Stimulated activated memory B cell treated with anti-CD40 and anti-IgM and Interleukin-4, amounts not matched to agents 10 μg/mL and 1 μg/mL and 100 μg/mL, for 72 hours (primary cell): ENCODE measurements at regions not wholly inside any gene's neighbourhood (a gene's known extent, or its start where the extent isn't known, plus 50 kb on each side); places are given as distances from the start of the nearest gene placed in this dataset.
"Not testable (repeated sequence)": the region's sequence is repeated elsewhere in the genome, so short reads cannot be mapped to it uniquely, and the experiment has no call there.

Source experiments
- ATAC-seq: fragments of 150-1000 bp; cut with Tn5 transposase; 2 replicates; pipeline ENCODE4 v1.10.0; 2021
- H3K27ac Mint-ChIP-seq: one replicate; pipeline ENCODE4 v1.8.0; 2022; ENCODE audit warnings: mild to moderate bottlenecking, mixed read lengths
- H3K27me3 Mint-ChIP-seq: one replicate; pipeline ENCODE4 v1.8.0; 2022; ENCODE audit warnings: mixed read lengths
- H3K36me3 Mint-ChIP-seq: one replicate; pipeline ENCODE4 v1.8.0; 2022; ENCODE audit warnings: mixed read lengths
- H3K4me1 Mint-ChIP-seq: one replicate; pipeline ENCODE4 v1.8.0; 2022; ENCODE audit warnings: mixed read lengths
- H3K4me3 Mint-ChIP-seq: one replicate; pipeline ENCODE4 v1.8.0; 2022; ENCODE audit warnings: mild to moderate bottlenecking, moderate library complexity, mixed read lengths
- H3K9me3 Mint-ChIP-seq: one replicate; pipeline ENCODE4 v1.8.0; 2022; ENCODE audit warnings: mixed read lengths

DNA sequence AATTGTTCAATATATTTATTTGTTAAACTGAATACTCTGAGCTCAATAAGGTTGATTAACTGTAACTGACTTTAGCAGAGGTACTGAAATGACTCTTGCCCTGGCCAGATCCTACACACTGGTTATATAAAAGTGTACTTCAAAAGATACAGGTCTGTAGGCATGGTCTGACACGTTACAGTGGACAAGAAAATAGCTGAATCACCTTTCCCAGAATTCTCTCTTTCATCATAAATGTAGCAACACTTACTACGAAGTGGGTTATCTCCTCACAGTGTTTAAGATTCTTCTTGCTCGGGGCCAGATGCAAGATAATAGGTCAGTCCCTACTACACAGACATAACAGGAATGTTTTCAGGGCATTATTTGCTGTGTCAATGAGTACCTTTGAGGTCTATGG, 107.0 kb upstream of the ZC3H15 start:
- Mint-ChIP-seq H3K4me3 (no peak overlapping the region), H3K36me3 (peaks cover 68% of the 10 kb centered on the region), H3K27ac (no peak overlapping the region), H3K4me1 (no peaks in the 10 kb centered on the region), H3K9me3 (peaks cover 22% of the 10 kb centered on the region), H3K27me3 (no peaks in the 10 kb centered on the region)
- ATAC-seq: no peak

DNA sequence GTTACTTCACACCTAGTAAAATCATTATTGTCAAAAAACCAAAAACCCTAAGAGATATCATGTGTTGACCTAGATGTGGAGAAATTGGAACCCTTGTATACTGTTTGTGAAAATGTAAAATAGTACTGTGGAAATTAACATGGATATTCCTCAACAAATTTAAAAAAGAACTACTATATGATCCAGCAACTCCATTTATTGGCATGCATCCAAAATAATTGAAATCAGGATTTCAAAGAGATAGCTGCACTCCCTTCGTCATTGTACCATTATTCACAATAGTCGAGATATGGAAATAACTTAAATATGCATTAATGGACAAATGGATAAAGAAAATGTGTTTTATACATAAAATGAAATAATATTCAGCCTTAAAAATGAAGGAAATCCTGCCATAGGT, 105.3 kb upstream of the ZC3H15 start:
- H3K4me1 Mint-ChIP-seq: no peaks in the 10 kb centered on the region
- peaks cover 72% of the 10 kb centered on the region for H3K36me3 Mint-ChIP-seq
- H3K27me3 Mint-ChIP-seq: no peaks in the 10 kb centered on the region
- peaks cover 28% of the 10 kb centered on the region for H3K9me3 Mint-ChIP-seq
- no peak overlapping the region for H3K4me3 Mint-ChIP-seq
- H3K27ac Mint-ChIP-seq: no peak overlapping the region
- no peak for ATAC-seq

DNA sequence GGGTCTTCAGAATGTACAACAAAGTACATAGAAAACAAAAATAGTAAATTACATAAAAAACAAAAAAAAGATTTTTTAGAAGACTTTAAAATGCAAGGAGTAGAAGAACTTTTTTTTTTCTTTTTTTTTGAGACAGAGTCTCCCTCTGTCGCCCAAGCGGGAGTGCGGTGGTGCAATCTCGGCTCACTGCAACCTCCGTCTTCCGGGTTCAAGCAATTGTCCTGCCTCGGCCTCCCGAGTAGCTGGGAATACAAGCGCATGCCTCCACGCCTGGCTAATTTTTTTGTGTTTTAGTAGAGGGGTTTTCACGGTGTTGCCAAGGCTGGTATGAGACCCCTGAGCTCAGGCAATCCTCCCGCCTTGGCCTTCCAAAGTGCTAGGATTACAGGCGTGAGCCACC, 104.5 kb upstream of the ZC3H15 start:
- Mint-ChIP-seq H3K36me3 (peaks cover 74% of the 10 kb centered on the region), H3K4me1 (no peaks in the 10 kb centered on the region), H3K4me3 (no peak overlapping the region), H3K27me3 (no peaks in the 10 kb centered on the region), H3K9me3 (peaks cover 32% of the 10 kb centered on the region), H3K27ac (no peak overlapping the region)
- ATAC-seq: no peak

DNA sequence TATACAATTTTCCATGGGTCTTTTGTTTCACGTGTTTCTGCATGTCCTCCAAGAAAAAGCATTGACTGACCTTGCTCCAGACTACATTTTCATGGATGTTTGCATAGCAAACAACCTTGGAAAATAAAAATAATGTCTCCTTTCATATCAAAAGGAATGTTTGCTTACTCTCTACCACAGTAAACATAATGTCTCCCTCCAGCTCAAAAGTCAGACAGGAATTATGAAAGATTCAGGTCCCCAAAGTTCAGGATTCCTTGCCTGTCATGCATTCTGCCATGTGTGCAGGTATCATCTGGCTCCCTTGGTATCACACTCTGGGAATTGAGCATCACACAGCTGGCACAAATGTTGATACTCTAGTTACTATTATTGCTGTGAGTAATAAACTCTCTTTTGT, 103.1 kb upstream of the ZC3H15 start:
- Mint-ChIP-seq H3K4me3 (no peak overlapping the region), H3K36me3 (peaks cover 70% of the 10 kb centered on the region), H3K27ac (no peak overlapping the region), H3K27me3 (no peaks in the 10 kb centered on the region), H3K4me1 (no peaks in the 10 kb centered on the region), H3K9me3 (peaks cover 29% of the 10 kb centered on the region)
- ATAC-seq: no peak

DNA sequence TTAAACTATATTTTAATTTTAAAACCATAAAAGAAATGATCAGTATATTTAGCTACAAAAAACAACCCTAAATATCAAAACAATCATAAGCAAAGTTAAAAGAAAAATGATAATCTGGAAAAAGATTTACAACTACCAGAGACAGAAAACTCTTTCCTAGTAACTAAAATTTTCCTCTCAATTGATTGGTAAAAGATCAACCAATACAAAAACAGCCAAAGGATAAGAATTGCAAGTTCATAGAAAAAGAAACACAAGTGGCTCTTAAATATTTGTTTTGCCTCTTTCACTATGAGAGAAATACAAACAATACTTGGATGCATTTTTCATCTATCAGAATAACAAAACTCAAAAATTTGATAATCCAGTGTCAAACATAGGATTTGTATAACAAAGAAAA, 101.8 kb upstream of the ZC3H15 start:
- no peak overlapping the region for H3K4me3 Mint-ChIP-seq
- H3K4me1 Mint-ChIP-seq: no peaks in the 10 kb centered on the region
- no peak overlapping the region for H3K27ac Mint-ChIP-seq
- no peak for ATAC-seq
- peaks cover 65% of the 10 kb centered on the region for H3K36me3 Mint-ChIP-seq
- no peaks in the 10 kb centered on the region for H3K27me3 Mint-ChIP-seq
- H3K9me3 Mint-ChIP-seq: peaks cover 33% of the 10 kb centered on the region

DNA sequence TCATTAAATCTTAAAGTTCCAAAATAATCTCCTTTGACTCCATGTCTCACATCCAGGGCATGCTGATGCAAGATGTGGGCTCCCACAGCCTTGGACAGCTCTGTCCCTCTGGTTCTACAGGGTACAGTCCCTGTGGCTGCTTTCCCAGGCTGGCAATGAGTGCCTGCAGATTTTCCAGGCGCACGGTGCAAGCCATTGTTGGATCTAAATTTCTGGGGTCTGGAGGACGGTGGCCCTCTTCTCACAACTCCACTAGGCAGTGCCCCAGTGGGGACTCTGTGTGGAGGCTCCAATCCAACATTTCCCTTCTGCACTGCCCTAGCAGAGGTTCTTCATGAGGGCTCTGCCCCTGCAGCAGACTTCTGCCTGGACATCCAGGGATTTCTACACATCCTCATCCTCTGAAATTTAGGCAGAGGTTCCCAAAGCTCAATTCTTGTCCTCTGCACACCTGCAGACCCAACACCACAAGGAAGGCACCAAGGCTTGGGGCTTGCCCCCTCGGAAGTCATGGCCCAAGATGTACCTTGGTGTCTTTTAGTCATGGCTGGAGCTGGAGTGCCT, 100.3 kb upstream of the ZC3H15 start:
- not testable (repeated sequence) for H3K4me3 Mint-ChIP-seq, ATAC-seq, H3K27me3 Mint-ChIP-seq, H3K27ac Mint-ChIP-seq, H3K4me1 Mint-ChIP-seq
- Mint-ChIP-seq H3K36me3 (peaks cover 74% of the 10 kb centered on the region), H3K9me3 (peaks cover 46% of the 10 kb centered on the region)

DNA sequence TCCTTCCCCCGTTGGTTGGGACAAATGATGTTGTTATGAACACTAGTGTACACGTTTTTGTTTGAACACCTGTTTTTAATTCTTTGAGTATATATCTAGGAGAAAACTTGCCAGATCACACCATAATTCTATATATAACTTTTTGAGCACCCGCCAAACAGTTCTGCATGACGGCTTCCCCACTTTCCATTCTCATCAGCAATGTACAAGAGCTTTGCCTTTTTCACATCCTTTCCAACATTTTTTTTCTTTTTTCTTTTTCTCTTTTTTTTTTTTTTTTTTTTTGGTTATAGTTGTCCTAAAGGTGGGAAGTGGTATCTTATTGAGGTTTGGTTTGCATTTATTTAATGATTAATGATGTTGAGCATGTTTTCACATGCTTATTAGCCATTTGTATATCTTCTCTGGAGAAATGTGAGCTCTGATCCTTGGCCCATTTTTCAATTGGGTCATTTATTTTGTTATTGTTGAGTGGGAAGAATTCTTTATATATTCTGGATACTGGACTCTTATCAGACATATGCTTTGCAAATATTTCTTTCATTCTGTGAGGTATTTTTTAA, 86.9 kb upstream of the ZC3H15 start:
- Mint-ChIP-seq H3K4me1 (no peaks in the 10 kb centered on the region), H3K36me3 (peaks cover 11% of the 10 kb centered on the region), H3K4me3 (no peak overlapping the region), H3K9me3 (peaks cover 10% of the 10 kb centered on the region), H3K27ac (no peak overlapping the region), H3K27me3 (no peaks in the 10 kb centered on the region)
- no peak for ATAC-seq

DNA sequence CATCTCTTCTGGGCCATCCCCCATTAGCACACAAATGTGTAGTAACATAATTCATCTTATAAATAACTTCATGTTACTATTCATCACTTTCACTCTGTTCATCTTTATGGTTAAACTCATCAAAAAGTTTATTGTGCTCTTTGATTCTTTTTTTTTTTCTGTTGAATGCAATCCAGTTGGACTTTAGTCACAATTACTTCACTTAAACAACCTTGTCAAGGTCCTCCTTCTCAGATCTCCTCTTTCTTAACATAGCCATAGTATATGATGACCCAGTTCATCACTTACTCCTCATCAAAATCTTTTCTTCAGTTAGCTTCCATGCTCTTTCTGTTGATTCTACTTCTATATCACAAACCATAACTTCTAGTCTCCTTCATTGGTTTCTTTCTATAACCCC, 80.2 kb upstream of the ZC3H15 start:
- no peak for ATAC-seq
- Mint-ChIP-seq H3K27me3 (no peaks in the 10 kb centered on the region), H3K4me1 (no peaks in the 10 kb centered on the region), H3K4me3 (no peak overlapping the region), H3K36me3 (peaks cover 51% of the 10 kb centered on the region), H3K9me3 (peaks cover 12% of the 10 kb centered on the region), H3K27ac (no peak overlapping the region)

DNA sequence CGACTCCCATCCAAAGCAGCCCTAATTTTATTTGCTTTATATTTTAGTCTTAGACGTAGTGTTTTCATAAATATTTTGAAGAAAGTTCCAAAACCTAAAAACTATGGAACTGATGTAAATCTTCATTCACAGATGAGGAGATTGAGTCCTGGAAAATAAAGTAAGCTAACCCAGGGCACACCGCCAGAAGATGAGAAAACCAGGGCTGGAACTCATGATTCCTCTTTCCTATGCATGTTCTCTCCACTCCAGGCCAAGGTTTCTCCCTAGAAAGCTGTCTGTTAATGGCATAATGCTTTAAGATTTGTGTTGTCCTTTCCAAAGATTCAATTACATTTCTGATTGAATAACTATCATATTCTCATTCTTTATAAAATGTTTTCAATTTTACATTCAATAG, 78.4 kb upstream of the ZC3H15 start:
- peaks cover 62% of the 10 kb centered on the region for H3K36me3 Mint-ChIP-seq
- no peak for ATAC-seq
- no peak overlapping the region for H3K27ac Mint-ChIP-seq
- peaks cover 12% of the 10 kb centered on the region for H3K9me3 Mint-ChIP-seq
- no peak overlapping the region for H3K4me3 Mint-ChIP-seq
- H3K4me1 Mint-ChIP-seq: no peaks in the 10 kb centered on the region
- no peaks in the 10 kb centered on the region for H3K27me3 Mint-ChIP-seq

DNA sequence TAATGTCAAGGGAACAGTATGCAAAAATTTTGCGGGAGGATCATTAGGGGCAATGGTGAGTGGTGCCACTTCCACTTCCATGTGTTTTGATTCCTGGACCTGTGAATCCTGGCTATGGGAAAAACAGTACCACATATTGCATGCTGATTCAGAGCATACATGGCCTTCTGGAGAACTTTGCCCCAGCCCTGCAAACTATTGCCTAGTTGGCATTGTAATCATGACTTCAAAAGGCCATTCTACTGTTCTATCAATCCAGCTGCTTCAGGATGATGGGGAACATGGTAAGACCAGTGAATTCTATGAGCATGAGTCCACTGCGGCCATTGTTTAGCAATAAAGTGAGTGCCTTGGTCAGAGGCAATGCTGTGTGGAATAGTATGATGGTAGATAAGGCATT, 75.3 kb upstream of the ZC3H15 start:
- H3K27me3 Mint-ChIP-seq: no peaks in the 10 kb centered on the region
- H3K9me3 Mint-ChIP-seq: peaks cover 7% of the 10 kb centered on the region
- no peaks in the 10 kb centered on the region for H3K4me1 Mint-ChIP-seq
- no peak overlapping the region for H3K4me3 Mint-ChIP-seq
- no peak for ATAC-seq
- H3K27ac Mint-ChIP-seq: no peak overlapping the region
- peaks cover 63% of the 10 kb centered on the region for H3K36me3 Mint-ChIP-seq

DNA sequence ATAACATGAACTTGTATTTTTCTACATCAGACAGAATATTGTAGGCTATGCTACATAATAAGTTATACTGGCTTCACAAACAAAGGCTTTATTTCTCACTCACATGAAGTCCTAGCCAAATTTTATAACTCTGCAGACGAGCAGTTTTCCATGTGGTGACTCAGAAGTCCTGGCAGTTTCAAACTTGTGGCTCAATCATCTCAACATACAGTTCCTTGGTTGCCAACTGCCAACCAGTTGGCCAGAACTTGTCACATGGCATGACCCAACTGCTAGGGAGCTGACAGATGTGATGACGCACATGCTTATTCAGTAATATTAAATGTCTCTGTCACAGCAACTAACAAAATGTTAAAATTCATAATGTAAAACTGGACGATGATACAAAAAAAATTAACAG, 63.8 kb upstream of the ZC3H15 start:
- no peak for ATAC-seq
- Mint-ChIP-seq H3K27ac (no peak overlapping the region), H3K4me1 (peaks cover 23% of the 10 kb centered on the region), H3K36me3 (peaks cover 17% of the 10 kb centered on the region), H3K9me3 (no peaks in the 10 kb centered on the region), H3K4me3 (no peak overlapping the region), H3K27me3 (no peaks in the 10 kb centered on the region)

DNA sequence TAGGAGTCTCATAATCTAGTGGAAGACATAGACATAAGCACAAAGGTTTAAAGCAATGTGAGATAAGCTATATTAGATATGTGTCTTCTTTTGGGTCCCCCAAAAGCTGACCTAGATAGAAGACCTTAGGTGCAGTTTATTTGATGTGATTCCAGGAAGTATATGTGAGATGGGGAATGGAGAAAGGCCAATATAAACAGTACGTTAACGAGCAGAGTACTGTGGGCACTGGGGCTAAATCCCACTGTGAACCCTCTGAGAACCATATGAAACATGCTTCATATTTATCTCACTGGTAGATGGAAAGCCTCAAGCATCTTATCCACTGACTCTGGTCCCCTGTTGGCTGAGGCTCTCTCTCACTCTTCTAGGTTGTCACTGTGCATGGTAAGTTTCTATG, 62.6 kb upstream of the ZC3H15 start:
- Mint-ChIP-seq H3K36me3 (peaks cover 5% of the 10 kb centered on the region), H3K27me3 (no peaks in the 10 kb centered on the region), H3K9me3 (no peaks in the 10 kb centered on the region), H3K4me1 (peaks cover 29% of the 10 kb centered on the region), H3K4me3 (no peak overlapping the region), H3K27ac (no peak overlapping the region)
- ATAC-seq: no peak

DNA sequence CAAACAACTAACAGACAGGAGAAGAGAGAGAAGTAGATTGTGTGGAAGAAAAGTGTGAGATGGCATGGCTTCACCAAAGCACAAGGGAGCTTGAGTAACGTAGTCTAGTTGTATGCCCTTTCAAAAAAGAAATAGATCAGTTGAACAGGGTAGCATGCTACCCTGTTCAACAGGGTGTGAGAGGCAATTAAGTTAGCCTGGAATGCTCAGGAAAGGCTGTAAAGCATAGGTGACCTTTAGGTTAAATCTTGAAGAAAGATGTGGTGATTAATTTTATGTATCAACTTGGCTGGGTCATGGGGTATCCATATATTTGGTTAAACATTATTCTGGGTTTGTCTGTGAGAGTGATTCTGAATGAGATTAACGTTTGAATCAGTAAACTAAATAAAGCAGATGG, 61.8 kb upstream of the ZC3H15 start:
- Mint-ChIP-seq H3K4me3 (no peak overlapping the region), H3K27me3 (no peaks in the 10 kb centered on the region)

DNA sequence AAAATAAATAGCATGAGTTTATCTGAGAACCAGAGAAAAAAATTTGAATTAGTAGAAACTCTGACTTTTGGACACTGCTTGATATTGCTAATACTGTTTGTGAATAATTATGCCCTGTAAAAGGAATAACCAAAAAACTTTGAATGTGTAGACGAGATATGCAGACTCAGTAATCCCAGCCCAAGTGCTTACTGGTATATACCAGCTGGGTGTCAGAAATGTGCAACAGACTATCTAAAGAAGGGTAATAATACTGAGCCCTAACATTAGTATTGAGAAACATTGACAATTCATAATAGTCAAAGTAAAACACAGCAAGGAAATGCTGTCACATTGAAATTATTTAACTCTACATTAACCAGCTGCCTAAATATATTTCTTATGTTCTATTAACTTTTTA, 60.5 kb upstream of the ZC3H15 start:
- no peak overlapping the region for H3K27ac Mint-ChIP-seq
- ATAC-seq: no peak
- no peak overlapping the region for H3K4me3 Mint-ChIP-seq
- peaks cover 25% of the 10 kb centered on the region for H3K4me1 Mint-ChIP-seq
- no peaks in the 10 kb centered on the region for H3K27me3 Mint-ChIP-seq
- H3K9me3 Mint-ChIP-seq: no peaks in the 10 kb centered on the region
- no peaks in the 10 kb centered on the region for H3K36me3 Mint-ChIP-seq

More for the DNA sequence above, 61.8 kb upstream of the ZC3H15 start:
- Mint-ChIP-seq H3K9me3 (no peaks in the 10 kb centered on the region), H3K36me3 (no peaks in the 10 kb centered on the region), H3K27ac (no peak overlapping the region), H3K4me1 (peaks cover 29% of the 10 kb centered on the region)
- ATAC-seq: no peak

DNA sequence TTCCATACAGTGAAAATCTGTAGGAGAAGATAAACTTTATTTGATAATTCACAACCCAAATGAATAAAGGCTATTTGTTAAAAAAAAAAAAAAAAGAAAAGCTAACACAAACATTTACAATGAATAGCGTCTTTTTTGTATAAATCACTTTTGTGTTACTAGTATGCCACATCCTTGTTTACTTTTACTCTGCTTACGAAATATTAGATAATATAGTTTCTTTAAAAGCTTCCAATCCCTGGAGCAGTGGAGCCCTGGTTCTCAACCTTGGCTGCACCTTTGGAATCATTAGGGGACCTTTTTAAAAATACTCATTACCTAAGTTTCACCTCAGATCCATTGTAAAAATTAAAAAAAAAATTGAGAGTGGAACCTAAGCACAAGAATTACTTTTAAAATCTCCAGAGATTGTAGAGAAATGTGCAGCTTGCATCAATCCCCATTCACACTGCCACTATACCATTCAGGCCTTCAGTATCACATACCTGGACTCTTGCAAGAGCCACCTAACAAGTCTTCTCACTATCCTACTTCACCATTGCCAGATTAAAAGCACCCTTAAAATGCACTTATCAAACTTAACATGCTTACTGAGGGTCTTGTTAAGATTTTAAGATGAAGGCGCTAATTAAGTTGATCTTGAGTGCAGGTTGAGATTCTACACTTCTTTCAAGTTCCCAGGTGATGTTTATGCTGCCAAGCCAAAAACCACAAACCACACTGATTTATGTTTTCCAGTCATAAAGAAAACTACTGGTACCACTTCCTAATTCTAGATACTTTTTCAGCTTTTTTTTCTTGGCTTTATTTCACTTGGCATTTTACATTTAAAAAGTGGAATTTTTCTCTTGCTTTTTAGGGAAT, 59.7 kb upstream of the ZC3H15 start:
- Mint-ChIP-seq H3K4me1 (peaks cover 17% of the 10 kb centered on the region), H3K27me3 (no peaks in the 10 kb centered on the region), H3K36me3 (no peaks in the 10 kb centered on the region), H3K9me3 (no peaks in the 10 kb centered on the region), H3K27ac (no peak overlapping the region), H3K4me3 (no peak overlapping the region)
- ATAC-seq: peak; percentile 78

DNA sequence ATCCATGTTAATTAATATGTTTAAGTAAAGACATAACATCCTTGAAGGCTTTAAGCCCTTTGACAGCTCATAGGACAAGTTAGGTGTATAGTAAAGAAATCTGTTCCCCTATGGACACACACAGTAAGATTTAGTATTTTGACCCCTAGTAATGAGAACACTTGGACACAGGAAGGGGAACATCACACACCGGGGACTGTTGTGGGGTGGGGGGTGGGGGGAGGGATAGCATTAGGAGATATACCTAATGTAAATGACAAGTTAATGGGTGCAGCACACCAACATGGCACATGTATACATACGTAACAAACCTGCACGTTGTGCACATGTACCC, 59.1 kb upstream of the ZC3H15 start:
- peaks cover 16% of the 10 kb centered on the region for H3K4me1 Mint-ChIP-seq
- H3K4me3 Mint-ChIP-seq, H3K36me3 Mint-ChIP-seq, H3K9me3 Mint-ChIP-seq, H3K27me3 Mint-ChIP-seq, H3K27ac Mint-ChIP-seq: not testable (repeated sequence)
- ATAC-seq: peak; percentile 46
